Gastroesophageal sphincter (tissue), 4 donors: ENCODE measurements at regions not wholly inside any gene's neighbourhood (a gene's known extent, or its start where the extent isn't known, plus 50 kb on each side); places are given as distances from the start of the nearest gene placed in this dataset.

Experiments used
- ATAC-seq: fragments of 150-250 bp; one replicate; pipeline ENCODE4 v1.9.1; 2016; ENCODE audit warnings: mild to moderate bottlenecking, moderate library complexity
- H3K27ac ChIP-seq, 4 donors: fragments of 200-600 bp; sonication (generic) in 3 of 4; 1 replicate in 3 of 4; 2 replicates in 1 of 4; pipeline ENCODE4 v1.5.1; 2016 to 2019
- H3K27me3 ChIP-seq: fragments of 200-600 bp; sonication (generic); one replicate; pipeline ENCODE4 v1.5.1; 2019
- H3K36me3 ChIP-seq, 2 donors: fragments of 200-600 bp; sonication (generic); one replicate each; pipeline ENCODE4 v1.5.1; 2019; ENCODE audit warnings: control low read depth in 1 of 2
- H3K4me1 ChIP-seq, 3 donors: fragments of 200-600 bp; sonication (generic); 1 replicate in 2 of 3; 2 replicates in 1 of 3; pipeline ENCODE4 v1.5.1; 2016 to 2019; ENCODE audit warnings: control low read depth in 2 of 3
- H3K4me3 ChIP-seq, 2 donors: fragments of 200-600 bp; sonication (generic); one replicate each; pipeline ENCODE4 v1.5.1; 2019; ENCODE audit warnings: mild to moderate bottlenecking in 1 of 2, moderate library complexity in 1 of 2
- H3K9me3 ChIP-seq, 3 donors: fragments of 200-600 bp; sonication (generic); one replicate each; pipeline ENCODE4 v1.5.1; 2017 to 2019; ENCODE audit warnings: control low read depth in 2 of 3
- EP300 ChIP-seq: sonication (generic); formaldehyde crosslinking; IDR thresholded peaks from one replicate; pipeline ENCODE4 v1.6.1; 2017; ENCODE audit warnings: antibody characterized with exemption, mild to moderate bottlenecking
- POLR2A ChIP-seq, 2 donors: fragments of 450-650 bp; IDR thresholded peaks; one replicate each; pipeline ENCODE4 v1.6.1; 2017; ENCODE audit warnings: antibody characterized with exemption in 2 of 2, mild to moderate bottlenecking in 2 of 2, moderate library complexity in 1 of 2
- POLR2AphosphoS5 ChIP-seq: sonication (generic); formaldehyde crosslinking; IDR thresholded peaks from one replicate; pipeline ENCODE4 v1.6.1; 2017; ENCODE audit warnings: antibody characterized with exemption
- WGBS, 2 donors: methylation state at CpG; one replicate each; pipeline ENCODE4 v1.1.5; 2018; ENCODE audit warnings: low coverage in 1 of 2; 5-methylcytosine and 5-hydroxymethylcytosine counted together
- TF ChIP-seq, protein P1 (sequence below), 4 experiments: fragments of 200-600 bp in 2 of 4; fragments of 450-650 bp in 2 of 4; sonication (generic) in 1 of 4; IDR thresholded peaks; one replicate each; pipeline ENCODE4 v1.5.1; 2017 to 2019; ENCODE audit warnings: antibody characterized with exemption in 4 of 4, mild to moderate bottlenecking in 2 of 4, moderate library complexity in 2 of 4

DNA sequence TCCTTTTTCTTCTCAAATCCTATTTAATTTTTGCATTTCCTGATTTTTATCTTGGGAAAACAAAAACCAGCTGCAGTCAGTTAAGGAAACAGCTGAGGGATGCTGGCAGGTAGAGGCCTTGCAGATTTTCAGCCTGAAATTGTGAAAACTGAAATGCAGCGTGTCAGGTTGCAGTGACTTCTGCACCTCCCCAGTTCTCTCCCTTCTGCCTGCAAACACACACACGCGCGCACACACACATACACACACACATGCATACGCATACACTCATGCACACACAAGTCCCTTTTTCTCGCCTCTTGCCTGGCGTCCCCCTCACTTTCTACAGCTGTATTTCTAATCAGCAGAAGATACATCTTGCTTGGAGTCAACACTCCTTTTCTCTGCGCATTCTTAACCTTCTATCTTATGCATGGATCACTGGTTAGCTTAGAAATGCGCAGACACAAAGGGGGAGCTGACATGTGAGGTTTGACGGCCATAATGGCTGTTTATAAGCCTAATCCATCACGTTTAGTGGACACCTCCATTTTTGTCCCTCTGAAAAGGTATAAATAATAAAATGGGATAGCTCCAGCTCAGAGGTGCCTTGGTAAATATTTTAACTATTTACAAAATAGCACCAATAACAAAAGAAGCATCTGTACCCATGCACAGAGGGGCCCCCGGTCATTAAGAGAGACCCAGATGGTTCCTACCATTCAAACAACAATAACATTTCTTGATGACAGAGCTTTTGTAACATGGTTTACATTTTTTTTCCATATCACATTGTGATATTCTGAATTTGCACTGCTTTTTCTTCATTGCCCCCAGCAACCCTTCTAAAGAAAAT is 392.1 kb upstream of the SALL1 start:
- Histone ChIP-seq H3K27ac (no peak overlapping the region), H3K36me3 (no peaks in the 10 kb centered on the region), H3K4me3 (no peak overlapping the region), H3K9me3 (no peaks in the 10 kb centered on the region), H3K4me1 (no peaks in the 10 kb centered on the region), H3K27me3 (no peaks in the 10 kb centered on the region)
- TF ChIP-seq POLR2AphosphoS5 = no peak
- TF ChIP-seq POLR2A (IDR thresholded peaks at IDR 0.05) = no peak
- TF ChIP-seq, protein P1, sequence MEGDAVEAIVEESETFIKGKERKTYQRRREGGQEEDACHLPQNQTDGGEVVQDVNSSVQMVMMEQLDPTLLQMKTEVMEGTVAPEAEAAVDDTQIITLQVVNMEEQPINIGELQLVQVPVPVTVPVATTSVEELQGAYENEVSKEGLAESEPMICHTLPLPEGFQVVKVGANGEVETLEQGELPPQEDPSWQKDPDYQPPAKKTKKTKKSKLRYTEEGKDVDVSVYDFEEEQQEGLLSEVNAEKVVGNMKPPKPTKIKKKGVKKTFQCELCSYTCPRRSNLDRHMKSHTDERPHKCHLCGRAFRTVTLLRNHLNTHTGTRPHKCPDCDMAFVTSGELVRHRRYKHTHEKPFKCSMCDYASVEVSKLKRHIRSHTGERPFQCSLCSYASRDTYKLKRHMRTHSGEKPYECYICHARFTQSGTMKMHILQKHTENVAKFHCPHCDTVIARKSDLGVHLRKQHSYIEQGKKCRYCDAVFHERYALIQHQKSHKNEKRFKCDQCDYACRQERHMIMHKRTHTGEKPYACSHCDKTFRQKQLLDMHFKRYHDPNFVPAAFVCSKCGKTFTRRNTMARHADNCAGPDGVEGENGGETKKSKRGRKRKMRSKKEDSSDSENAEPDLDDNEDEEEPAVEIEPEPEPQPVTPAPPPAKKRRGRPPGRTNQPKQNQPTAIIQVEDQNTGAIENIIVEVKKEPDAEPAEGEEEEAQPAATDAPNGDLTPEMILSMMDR (IDR thresholded peaks at IDR 0.05) = no peak
- TF ChIP-seq EP300 = no peak
- no peak for ATAC-seq
- WGBS, 2 donors = 48 to 53% methylated on average over 11 to 12 of the region's 12 CpGs

DNA sequence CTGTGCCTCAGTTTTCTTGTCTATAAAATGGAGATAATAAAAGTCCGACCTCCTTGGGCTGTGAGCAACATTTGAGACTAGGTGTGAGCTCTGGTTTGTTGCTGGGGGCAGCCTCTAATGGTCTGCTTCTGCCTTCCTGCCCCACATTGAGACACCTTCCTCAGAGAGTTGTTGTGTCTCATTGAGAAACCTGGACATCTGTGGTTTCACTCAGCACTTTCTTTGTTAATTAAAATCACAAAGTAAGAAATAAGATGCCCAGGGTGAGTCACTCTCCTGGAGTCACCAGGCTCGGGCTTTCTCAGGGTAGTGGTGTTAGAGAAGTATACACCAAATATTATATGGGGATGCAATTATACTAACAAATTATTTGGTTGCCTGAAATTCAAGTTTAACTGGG is 389.2 kb upstream of the SALL1 start:
- no peak for TF ChIP-seq POLR2A (IDR thresholded peaks at IDR 0.05)
- no peak for TF ChIP-seq POLR2AphosphoS5
- TF ChIP-seq, protein P1 (IDR thresholded peaks at IDR 0.05) = no peak
- ATAC-seq = no peak
- H3K27ac ChIP-seq = no peak overlapping the region
- H3K4me3 ChIP-seq = no peak overlapping the region
- no peaks in the 10 kb centered on the region for H3K4me1 ChIP-seq
- WGBS, 2 donors = 44 to 53% methylated on average over 2 of the region's 2 CpGs
- H3K9me3 ChIP-seq = no peaks in the 10 kb centered on the region
- no peaks in the 10 kb centered on the region for H3K36me3 ChIP-seq
- H3K27me3 ChIP-seq = no peaks in the 10 kb centered on the region

- no peaks in the 10 kb centered on the region for H3K36me3 ChIP-seq
- TF ChIP-seq POLR2AphosphoS5 (no peak), POLR2A (IDR thresholded peaks at IDR 0.05) (no peak), EP300 (no peak)
- TF ChIP-seq, protein P1 (IDR thresholded peaks at IDR 0.05) = no peak
- no peaks in the 10 kb centered on the region for H3K4me1 ChIP-seq
- no peaks in the 10 kb centered on the region for H3K27me3 ChIP-seq
- no peak overlapping the region for H3K27ac ChIP-seq
- no peak for ATAC-seq
- H3K9me3 ChIP-seq = no peaks in the 10 kb centered on the region
- WGBS, 2 donors = 36 to 46% methylated on average over 4 to 6 of the region's 7 CpGs
- H3K4me3 ChIP-seq = no peak overlapping the region
Observed at GRCh38 chr16:51538707-51539498, 387.8 kb upstream of the SALL1 start.

DNA sequence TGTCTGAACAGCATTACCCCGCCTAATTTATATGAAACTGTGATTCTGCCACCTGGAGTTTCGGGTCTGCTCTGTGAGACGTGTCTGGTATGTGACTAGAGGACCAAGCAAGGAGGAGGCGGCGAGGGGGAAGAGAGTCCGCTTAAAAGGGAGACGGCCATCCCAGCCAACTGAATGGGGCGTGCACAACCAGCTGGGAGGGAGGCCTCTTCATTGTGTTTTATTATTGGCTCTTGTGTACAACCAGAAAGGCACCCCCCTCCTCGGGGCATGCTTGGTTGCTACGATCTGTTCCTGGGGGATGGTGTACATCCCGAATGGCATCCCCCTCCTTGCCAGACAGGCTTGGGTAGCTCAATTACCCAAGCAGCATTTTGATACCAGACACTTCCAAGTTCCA is 384.5 kb upstream of the SALL1 start:
- no peak for ATAC-seq
- H3K27ac ChIP-seq = no peak overlapping the region
- no peak overlapping the region for H3K4me3 ChIP-seq
- H3K4me1 ChIP-seq = no peaks in the 10 kb centered on the region
- H3K36me3 ChIP-seq = no peaks in the 10 kb centered on the region
- 69 to 78% methylated on average over 4 to 5 of the region's 11 CpGs for WGBS, 2 donors
- no peak for TF ChIP-seq EP300
- no peak for TF ChIP-seq POLR2A (IDR thresholded peaks at IDR 0.05)
- no peak for TF ChIP-seq POLR2AphosphoS5
- TF ChIP-seq, protein P1 (IDR thresholded peaks at IDR 0.05) = no peak
- H3K9me3 ChIP-seq = no peaks in the 10 kb centered on the region
- no peaks in the 10 kb centered on the region for H3K27me3 ChIP-seq
